SK-N-SH (cell line): ENCODE measurements at regions not wholly inside any gene's neighbourhood (a gene's known extent, or its start where the extent isn't known, plus 50 kb on each side); places are given as distances from the start of the nearest gene placed in this dataset.
A peak's percentile ranks its signal among the peaks of the same experiment; 100 is the strongest.

Source experiments
- CTCF ChIP-seq: fragments of 200-600 bp; sonication (generic); IDR thresholded peaks from 2 replicates; pipeline ENCODE4 v1.6.1; 2017; ENCODE audit warnings: antibody characterized with exemption, mild to moderate bottlenecking, moderate library complexity
- EP300 ChIP-seq, 2 experiments: IDR thresholded peaks; 2 replicates each; pipeline versions ENCODE4 v1.4.0 to v1.6.1; 2012; ENCODE audit warnings: borderline replicate concordance in 1 of 2, low read depth in 1 of 2, low read length in 1 of 2
- FOXM1 ChIP-seq: IDR thresholded peaks from 2 replicates; pipeline ENCODE4 v1.4.0; 2012; ENCODE audit warnings: low read depth, mild to moderate bottlenecking
- POLR2AphosphoS5 ChIP-seq: IDR thresholded peaks from 2 replicates; pipeline ENCODE4 v1.6.1; 2012; ENCODE audit warnings: low read depth, low read length
- RCOR1 ChIP-seq: fragments of 150-350 bp; IDR thresholded peaks from 2 replicates; pipeline ENCODE4 v1.6.1; 2017; ENCODE audit warnings: antibody characterized with exemption, low read length
- REST ChIP-seq: IDR thresholded peaks from 2 replicates; pipeline ENCODE4 v1.6.1; 2012; ENCODE audit warnings: mild to moderate bottlenecking, low read depth, low read length, moderate library complexity
- TAF1 ChIP-seq: IDR thresholded peaks from 2 replicates; pipeline ENCODE4 v1.6.1; 2012; ENCODE audit warnings: low read depth, mild to moderate bottlenecking, low read length, moderate library complexity, borderline replicate concordance
- ZBTB33 ChIP-seq: IDR thresholded peaks from 2 replicates; pipeline ENCODE4 v1.4.0; 2012; ENCODE audit warnings: low read depth, borderline replicate concordance
- TF ChIP-seq, protein P1 (sequence below): IDR thresholded peaks from 2 replicates; pipeline ENCODE4 v1.4.0; 2012; ENCODE audit warnings: low read depth
- TF ChIP-seq, protein P2 (sequence below): fragments of 150-350 bp; IDR thresholded peaks from 2 replicates; pipeline ENCODE4 v1.6.1; 2017; ENCODE audit warnings: antibody characterized with exemption, low read length, low read depth, borderline replicate concordance

- TF ChIP-seq EP300 (IDR thresholded peaks at IDR 0.05; ENCODE audit: borderline replicate concordance in 1 of 2, low read depth in 1 of 2, low read length in 1 of 2) (peak in 1 of 2 experiments; percentile 87; a peak in 1 of 4 replicates), CTCF (no peak), TAF1 (no peak), ZBTB33 (no peak), RCOR1 (peak; percentile 90), POLR2AphosphoS5 (no peak), REST (no peak), FOXM1 (no peak)
- TF ChIP-seq, protein P1, sequence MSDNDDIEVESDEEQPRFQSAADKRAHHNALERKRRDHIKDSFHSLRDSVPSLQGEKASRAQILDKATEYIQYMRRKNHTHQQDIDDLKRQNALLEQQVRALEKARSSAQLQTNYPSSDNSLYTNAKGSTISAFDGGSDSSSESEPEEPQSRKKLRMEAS: no peak
- TF ChIP-seq, protein P2, sequence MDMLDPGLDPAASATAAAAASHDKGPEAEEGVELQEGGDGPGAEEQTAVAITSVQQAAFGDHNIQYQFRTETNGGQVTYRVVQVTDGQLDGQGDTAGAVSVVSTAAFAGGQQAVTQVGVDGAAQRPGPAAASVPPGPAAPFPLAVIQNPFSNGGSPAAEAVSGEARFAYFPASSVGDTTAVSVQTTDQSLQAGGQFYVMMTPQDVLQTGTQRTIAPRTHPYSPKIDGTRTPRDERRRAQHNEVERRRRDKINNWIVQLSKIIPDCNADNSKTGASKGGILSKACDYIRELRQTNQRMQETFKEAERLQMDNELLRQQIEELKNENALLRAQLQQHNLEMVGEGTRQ: no peak
Observed at GRCh38 chr1:67608661-67609576, 76.1 kb upstream of the GADD45A start.
